Adrenal gland (tissue), 9 donors: ENCODE measurements at regions not wholly inside any gene's neighbourhood (a gene's known extent, or its start where the extent isn't known, plus 50 kb on each side); places are given as distances from the start of the nearest gene placed in this dataset.
"Not testable (repeated sequence)": the region's sequence is repeated elsewhere in the genome, so short reads cannot be mapped to it uniquely, and the experiment has no call there.

ENCODE experiments used
- DNase-seq, 7 donors: peaks; one replicate each; pipeline ENCODE4 v3.0.0-alpha.2; 2019 to 2020
- H3K27ac ChIP-seq, 5 donors: fragments of 200-600 bp; sonication (generic) in 4 of 5; 1 replicate in 3 of 5; 2 replicates in 2 of 5; pipeline versions ENCODE4 v1.5.1 to v1.8.0; 2016 to 2020; ENCODE audit warnings: mild to moderate bottlenecking in 1 of 5
- H3K27me3 ChIP-seq: fragments of 200-600 bp; 2 replicates; pipeline ENCODE4 v1.8.0; 2021
- H3K36me3 ChIP-seq, 2 donors: fragments of 200-600 bp; replicated peaks in 1 of 2; 1 replicate in 1 of 2; 2 replicates in 1 of 2; pipeline versions ENCODE4 v1.5.1 to v1.8.0; 2018 to 2022
- H3K4me1 ChIP-seq, 2 donors: fragments of 200-600 bp; replicated peaks in 1 of 2; 1 replicate in 1 of 2; 2 replicates in 1 of 2; pipeline versions ENCODE4 v1.5.1 to v1.8.0; 2018 to 2021
- H3K4me3 ChIP-seq, 4 donors: fragments of 200-600 bp; sonication (generic) in 3 of 4; one replicate each; pipeline ENCODE4 v1.5.1; 2016 to 2018
- H3K9me3 ChIP-seq, 3 donors: fragments of 200-600 bp; sonication (generic) in 1 of 3; replicated peaks in 1 of 3; 1 replicate in 2 of 3; 2 replicates in 1 of 3; pipeline versions ENCODE4 v1.5.1 to v1.8.0; 2016 to 2021
- POLR2A ChIP-seq, 2 donors: fragments of 450-650 bp; IDR thresholded peaks; one replicate each; pipeline ENCODE4 v1.6.1; 2017; ENCODE audit warnings: antibody characterized with exemption in 2 of 2, mild to moderate bottlenecking in 2 of 2, moderate library complexity in 1 of 2
- WGBS, 4 donors: extraction: QIAGEN DNeasy Blood & Tissue Kit in 2 of 4; methylation state at CpG; one replicate each; pipeline versions ENCODE4 v1.1.5 to v1.1.7; 2013 to 2017; 5-methylcytosine and 5-hydroxymethylcytosine counted together
- intact Hi-C, 2 donors: fragments of 100-400 bp; cut with DNase I; formaldehyde crosslinking; loops; one replicate each; pipeline versions ENCODE4 v1.14.1 to v1.15.0; 2022 to 2023
- TF ChIP-seq, protein P1 (sequence below), 6 experiments: fragments of 450-650 bp in 4 of 6; fragments of 200-600 bp in 2 of 6; sonication (generic) in 1 of 6; IDR thresholded peaks; 1 replicate in 5 of 6; 2 replicates in 1 of 6; pipeline versions ENCODE4 v1.5.1 to v1.8.0; 2016 to 2021; ENCODE audit warnings: antibody characterized with exemption in 6 of 6, mild to moderate bottlenecking in 2 of 6, moderate library complexity in 1 of 6
- donor health status: healthy with polysubstance abuse.
- donor health status: Bipolar disorder and iron deficiency.
- donor health status: DM: yes; HTN: yes; CAD: no.
- donor health status: DM: no; HTN: no; CAD: no.
- donor health status: DM: no; HTN: no; CAD: no.

DNA sequence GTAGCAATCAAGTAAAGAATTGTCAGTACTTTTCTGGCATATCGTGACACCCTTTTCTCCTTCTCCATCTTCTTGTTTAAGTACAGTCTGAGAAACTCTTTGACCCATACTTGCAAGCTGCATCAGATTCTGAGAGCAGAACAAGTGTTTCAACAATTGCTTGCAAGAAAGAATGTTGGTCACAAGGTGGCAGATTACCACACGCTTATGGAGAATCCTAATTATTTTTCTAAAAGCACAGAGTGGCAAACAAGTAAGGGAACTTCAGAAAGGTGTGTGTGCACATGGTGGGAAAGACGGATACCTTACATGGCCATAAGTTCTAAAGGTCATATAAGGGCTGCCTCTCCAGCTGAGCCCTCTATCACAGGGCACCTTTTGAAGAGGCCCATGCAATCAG is 136.4 kb upstream of the FGF13 start:
- peaks cover 7% of the 10 kb centered on the region for H3K27me3 ChIP-seq
- H3K4me1 ChIP-seq, result no peaks in the 10 kb centered on the region
- DNase-seq, result no peak
- no peak overlapping the region for H3K27ac ChIP-seq
- WGBS, 4 donors, result 30 to 44% (median 40%) methylated on average over 3 of the region's 3 CpGs
- H3K36me3 ChIP-seq, result no peaks in the 10 kb centered on the region
- no peak overlapping the region for H3K4me3 ChIP-seq
- intact Hi-C loops, result no loop called here
- no peaks in the 10 kb centered on the region for H3K9me3 ChIP-seq
- no peak for TF ChIP-seq POLR2A (IDR thresholded peaks at IDR 0.05)
- TF ChIP-seq, protein P1, sequence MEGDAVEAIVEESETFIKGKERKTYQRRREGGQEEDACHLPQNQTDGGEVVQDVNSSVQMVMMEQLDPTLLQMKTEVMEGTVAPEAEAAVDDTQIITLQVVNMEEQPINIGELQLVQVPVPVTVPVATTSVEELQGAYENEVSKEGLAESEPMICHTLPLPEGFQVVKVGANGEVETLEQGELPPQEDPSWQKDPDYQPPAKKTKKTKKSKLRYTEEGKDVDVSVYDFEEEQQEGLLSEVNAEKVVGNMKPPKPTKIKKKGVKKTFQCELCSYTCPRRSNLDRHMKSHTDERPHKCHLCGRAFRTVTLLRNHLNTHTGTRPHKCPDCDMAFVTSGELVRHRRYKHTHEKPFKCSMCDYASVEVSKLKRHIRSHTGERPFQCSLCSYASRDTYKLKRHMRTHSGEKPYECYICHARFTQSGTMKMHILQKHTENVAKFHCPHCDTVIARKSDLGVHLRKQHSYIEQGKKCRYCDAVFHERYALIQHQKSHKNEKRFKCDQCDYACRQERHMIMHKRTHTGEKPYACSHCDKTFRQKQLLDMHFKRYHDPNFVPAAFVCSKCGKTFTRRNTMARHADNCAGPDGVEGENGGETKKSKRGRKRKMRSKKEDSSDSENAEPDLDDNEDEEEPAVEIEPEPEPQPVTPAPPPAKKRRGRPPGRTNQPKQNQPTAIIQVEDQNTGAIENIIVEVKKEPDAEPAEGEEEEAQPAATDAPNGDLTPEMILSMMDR (IDR thresholded peaks at IDR 0.05), result peak in 1 of 6 experiments; percentile 18

DNA sequence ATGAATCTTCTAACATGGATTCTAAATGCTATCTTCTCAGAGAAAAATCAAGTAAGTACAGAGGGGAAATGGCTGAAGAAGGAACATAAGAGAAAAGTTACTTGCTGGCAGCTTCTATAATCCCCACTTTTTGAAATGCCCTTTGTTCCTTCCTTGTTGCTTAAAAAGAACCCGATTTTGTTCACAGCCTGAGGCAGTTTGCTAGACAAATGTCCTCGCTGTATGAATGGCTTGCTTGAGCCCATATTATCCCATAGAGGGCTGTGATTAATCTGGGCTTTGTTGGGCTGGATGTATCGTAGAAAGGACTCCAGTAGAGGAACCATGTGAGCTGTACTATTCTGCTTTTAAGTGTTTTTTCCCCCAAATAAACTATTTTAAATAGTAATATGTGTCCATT is 134.3 kb upstream of the FGF13 start:
- WGBS, 4 donors, result 60 to 87% (median 71%) methylated on average over 3 of the region's 3 CpGs
- intact Hi-C loops, result no loop called here

DNA sequence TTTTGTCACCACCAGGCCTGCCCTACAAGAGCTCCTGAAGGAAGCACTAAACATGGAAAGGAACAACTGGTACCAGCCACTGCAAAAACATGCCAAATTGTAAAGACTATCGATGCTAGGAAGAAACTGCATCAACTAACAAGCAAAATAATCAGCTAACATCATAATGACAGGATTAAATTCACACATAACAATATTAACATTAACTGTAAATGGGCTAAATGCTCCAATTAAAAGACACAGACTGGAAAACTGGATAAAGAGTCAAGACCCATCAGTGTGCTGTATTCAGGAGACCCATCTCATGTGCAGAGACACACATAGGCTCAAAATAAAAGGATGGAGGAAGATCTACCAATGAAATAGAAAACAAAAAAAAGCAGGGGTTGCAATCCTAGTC is 95.9 kb upstream of the FGF13 start:
- WGBS, 4 donors, result 59 to 100% (median 74%) methylated on average over 1 of the region's 1 CpG
- H3K4me1 ChIP-seq, H3K9me3 ChIP-seq, intact Hi-C loops, DNase-seq, H3K27ac ChIP-seq, H3K36me3 ChIP-seq, H3K4me3 ChIP-seq: not testable (repeated sequence)
- H3K27me3 ChIP-seq, result peaks cover 11% of the 10 kb centered on the region

More for the DNA sequence above, 134.3 kb upstream of the FGF13 start:
- H3K4me1 ChIP-seq, result no peaks in the 10 kb centered on the region
- no peak overlapping the region for H3K27ac ChIP-seq
- TF ChIP-seq, protein P1 (IDR thresholded peaks at IDR 0.05), result no peak
- no peak for TF ChIP-seq POLR2A (IDR thresholded peaks at IDR 0.05)
- no peaks in the 10 kb centered on the region for H3K36me3 ChIP-seq
- H3K27me3 ChIP-seq, result peaks cover 13% of the 10 kb centered on the region
- H3K4me3 ChIP-seq, result no peak overlapping the region
- DNase-seq, result no peak
- no peaks in the 10 kb centered on the region for H3K9me3 ChIP-seq

DNA sequence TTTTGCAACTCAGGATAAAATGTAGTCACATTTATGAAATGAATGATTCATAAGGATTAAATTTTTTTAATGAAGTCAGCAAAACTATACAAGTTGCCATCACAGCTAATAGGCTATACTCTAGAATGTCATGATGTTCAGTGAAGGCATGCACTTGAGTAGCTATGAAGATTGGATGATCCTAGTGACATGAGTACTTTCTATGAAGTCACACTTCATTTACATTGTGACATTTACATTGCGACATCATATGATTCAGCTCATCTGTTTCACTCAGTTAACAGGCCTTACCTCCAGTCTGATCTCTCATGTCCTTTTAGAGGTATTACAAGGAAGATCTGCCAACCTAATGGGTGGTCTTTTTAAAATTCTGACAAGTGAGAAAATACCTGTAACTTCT is 82.7 kb upstream of the FGF13 start:
- DNase-seq, result no peak
- no peak overlapping the region for H3K27ac ChIP-seq
- no peak for TF ChIP-seq POLR2A (IDR thresholded peaks at IDR 0.05)
- TF ChIP-seq, protein P1 (IDR thresholded peaks at IDR 0.05), result no peak
- intact Hi-C loops, result no loop called here
- H3K9me3 ChIP-seq, result no peaks in the 10 kb centered on the region
- WGBS, 4 donors, result 82 to 100% (median 90%) methylated on average over 1 of the region's 1 CpG
- H3K36me3 ChIP-seq, result no peaks in the 10 kb centered on the region
- H3K27me3 ChIP-seq, result no peaks in the 10 kb centered on the region
- H3K4me1 ChIP-seq, result no peaks in the 10 kb centered on the region
- H3K4me3 ChIP-seq, result no peak overlapping the region

DNA sequence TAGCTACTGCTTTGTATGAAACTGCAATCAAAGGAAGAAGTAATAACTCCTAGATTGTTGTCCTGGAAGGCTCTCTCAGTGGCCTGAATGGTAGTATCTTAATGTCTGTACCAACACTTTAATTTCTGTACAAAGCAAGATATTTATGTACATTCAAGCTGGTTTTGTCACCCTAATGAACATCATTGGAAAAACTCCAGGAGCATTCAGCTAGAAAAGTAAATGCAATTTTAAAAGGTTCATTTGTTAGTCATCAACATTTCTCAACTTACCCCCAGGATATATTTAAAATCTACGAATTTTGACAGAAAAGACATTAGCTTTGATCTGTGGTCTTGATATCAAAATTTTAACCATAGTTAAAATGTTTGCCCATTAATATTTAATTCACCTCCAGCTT is 80.0 kb upstream of the FGF13 start:
- DNase-seq, result no peak
- Histone ChIP-seq H3K27me3 (no peaks in the 10 kb centered on the region), H3K9me3 (no peaks in the 10 kb centered on the region), H3K36me3 (no peaks in the 10 kb centered on the region), H3K4me1 (no peaks in the 10 kb centered on the region), H3K4me3 (no peak overlapping the region), H3K27ac (no peak overlapping the region)
- TF ChIP-seq POLR2A (IDR thresholded peaks at IDR 0.05), result no peak
- TF ChIP-seq, protein P1 (IDR thresholded peaks at IDR 0.05), result no peak
- intact Hi-C loops, result no loop called here
- 27 to 36% (median 32%) methylated on average over 1 of the region's 1 CpG for WGBS, 4 donors
